ENCODE measurements at regions not wholly inside any gene's neighbourhood (a gene's known extent, or its start where the extent isn't known, plus 50 kb on each side); places are given as distances from the start of the nearest gene placed in this dataset.

DNA sequence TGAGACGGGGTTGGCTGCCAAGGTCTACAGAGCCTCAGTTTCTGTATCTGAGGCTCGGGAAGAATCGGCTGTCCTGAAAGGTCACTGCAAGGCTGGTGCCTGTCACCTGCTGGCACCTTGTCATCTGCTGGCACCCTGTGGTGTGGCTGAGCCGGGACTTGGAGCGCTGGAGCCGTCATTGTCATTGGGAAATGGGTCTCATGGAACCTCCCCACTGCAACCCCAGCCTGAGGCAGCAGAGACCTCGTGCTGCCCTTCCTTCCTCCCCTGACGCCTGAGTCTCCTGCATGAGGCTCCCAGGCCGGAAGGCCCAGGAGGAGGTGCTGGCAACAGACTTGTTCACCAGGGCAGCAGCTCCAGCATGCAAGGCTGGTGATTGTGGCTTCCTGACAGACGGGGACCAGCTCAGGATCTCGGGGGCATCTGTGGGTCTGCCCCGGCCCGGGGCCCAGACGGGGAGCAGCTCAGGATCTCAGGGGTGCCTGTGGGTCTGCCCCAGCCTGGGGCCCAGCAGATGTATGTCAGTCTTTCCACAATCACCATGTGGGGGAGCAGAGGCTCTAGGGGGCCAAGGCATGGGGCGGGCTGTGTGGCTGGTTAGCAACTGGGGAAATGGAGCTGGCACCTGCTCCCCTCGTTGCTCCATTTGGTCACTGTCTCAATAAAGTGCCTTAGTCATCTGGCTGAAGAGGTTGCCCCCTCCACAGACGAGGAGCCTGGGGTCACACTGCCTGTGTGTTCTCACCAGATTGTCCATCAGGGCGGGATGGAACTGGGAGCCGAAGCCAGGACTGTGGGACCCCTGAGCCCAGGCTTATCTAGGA, 668.7 kb downstream of the BRD1 start:
- no peak overlapping the region for H3K4me3 ChIP-seq (ENCODE audit: low read depth, low read length)
- DNase-seq (ENCODE audit: low read depth): no peak
- TF ChIP-seq, protein P1, sequence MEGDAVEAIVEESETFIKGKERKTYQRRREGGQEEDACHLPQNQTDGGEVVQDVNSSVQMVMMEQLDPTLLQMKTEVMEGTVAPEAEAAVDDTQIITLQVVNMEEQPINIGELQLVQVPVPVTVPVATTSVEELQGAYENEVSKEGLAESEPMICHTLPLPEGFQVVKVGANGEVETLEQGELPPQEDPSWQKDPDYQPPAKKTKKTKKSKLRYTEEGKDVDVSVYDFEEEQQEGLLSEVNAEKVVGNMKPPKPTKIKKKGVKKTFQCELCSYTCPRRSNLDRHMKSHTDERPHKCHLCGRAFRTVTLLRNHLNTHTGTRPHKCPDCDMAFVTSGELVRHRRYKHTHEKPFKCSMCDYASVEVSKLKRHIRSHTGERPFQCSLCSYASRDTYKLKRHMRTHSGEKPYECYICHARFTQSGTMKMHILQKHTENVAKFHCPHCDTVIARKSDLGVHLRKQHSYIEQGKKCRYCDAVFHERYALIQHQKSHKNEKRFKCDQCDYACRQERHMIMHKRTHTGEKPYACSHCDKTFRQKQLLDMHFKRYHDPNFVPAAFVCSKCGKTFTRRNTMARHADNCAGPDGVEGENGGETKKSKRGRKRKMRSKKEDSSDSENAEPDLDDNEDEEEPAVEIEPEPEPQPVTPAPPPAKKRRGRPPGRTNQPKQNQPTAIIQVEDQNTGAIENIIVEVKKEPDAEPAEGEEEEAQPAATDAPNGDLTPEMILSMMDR (IDR thresholded peaks at IDR 0.05; ENCODE audit: low read depth, low read length, missing control alignments): no peak

DNA sequence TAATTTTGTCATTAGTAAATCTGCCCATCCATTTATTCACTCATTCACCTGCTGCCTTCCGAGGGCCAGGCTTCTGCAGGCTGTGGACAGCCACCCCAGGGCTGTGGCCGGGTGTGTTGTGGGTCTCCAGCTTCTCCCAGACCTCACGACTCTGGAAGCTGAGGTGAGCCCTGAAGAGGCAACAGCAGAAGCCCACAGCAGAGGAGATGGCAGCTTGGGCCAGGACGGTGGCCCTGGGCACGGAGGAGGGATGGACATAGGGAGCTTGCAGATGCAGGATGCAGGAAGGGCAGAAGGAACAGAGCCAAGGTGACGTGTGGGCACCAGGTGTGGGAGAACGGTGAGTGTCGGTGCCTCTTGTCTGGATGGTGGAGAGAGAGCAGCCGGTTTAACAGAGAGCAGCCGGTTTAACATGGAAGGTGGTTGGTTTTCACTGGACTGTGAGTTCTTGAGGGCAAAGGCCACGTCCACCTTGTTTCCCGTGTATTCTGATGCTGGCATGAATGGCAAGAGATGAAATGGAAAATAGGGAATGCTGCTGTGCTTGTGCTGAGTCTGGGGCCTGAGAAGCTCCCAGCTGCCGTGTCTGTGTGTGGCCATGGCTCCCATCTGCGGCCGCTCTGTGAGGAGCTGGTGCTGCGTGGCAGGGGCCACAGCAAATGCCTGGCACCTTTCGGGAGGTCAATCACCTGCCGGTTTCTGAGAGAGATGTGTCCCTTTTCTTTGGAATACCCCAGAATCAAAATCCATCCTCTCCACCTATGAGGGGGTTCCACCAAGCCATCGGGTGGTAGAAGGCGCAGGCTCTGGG, 669.9 kb downstream of the BRD1 start:
- no peak overlapping the region for H3K4me3 ChIP-seq (ENCODE audit: low read depth, low read length)
- TF ChIP-seq, protein P1 (IDR thresholded peaks at IDR 0.05; ENCODE audit: low read depth, low read length, missing control alignments): no peak
- no peak for DNase-seq (ENCODE audit: low read depth)

DNA sequence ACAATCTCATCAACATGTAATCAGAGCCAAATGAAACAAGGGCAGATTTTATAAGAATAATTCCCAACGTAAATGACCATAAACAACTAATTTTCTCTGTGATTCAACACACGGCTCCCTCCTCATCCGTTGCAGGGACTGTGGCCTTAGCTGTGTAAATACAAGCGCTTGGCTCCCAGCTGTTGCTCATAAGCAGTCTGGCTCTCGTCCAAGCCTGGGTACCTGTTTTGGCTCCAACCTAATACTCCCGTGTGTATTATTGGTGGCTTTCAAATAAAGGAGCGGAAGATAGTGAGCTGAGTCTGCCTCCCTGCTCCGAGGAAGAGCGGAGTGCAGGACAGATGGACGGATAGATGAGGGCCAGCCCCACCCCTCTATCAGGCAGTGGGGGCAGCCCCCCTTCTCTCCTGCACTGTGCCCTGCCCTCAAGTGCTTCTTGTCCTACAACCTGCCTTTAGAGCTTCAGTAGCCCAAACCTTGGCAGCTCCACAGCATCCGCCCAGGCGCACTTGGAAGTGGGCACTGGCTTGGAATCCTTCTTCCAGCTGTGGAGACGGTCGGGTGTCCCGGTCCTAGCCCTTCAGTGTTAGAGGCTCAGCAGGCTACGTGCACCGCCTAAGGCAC, 670.9 kb downstream of the BRD1 start:
- H3K4me3 ChIP-seq (ENCODE audit: low read depth, low read length): no peak overlapping the region
- TF ChIP-seq, protein P1 (IDR thresholded peaks at IDR 0.05; ENCODE audit: low read depth, low read length, missing control alignments): no peak
- DNase-seq (ENCODE audit: low read depth): no peak

DNA sequence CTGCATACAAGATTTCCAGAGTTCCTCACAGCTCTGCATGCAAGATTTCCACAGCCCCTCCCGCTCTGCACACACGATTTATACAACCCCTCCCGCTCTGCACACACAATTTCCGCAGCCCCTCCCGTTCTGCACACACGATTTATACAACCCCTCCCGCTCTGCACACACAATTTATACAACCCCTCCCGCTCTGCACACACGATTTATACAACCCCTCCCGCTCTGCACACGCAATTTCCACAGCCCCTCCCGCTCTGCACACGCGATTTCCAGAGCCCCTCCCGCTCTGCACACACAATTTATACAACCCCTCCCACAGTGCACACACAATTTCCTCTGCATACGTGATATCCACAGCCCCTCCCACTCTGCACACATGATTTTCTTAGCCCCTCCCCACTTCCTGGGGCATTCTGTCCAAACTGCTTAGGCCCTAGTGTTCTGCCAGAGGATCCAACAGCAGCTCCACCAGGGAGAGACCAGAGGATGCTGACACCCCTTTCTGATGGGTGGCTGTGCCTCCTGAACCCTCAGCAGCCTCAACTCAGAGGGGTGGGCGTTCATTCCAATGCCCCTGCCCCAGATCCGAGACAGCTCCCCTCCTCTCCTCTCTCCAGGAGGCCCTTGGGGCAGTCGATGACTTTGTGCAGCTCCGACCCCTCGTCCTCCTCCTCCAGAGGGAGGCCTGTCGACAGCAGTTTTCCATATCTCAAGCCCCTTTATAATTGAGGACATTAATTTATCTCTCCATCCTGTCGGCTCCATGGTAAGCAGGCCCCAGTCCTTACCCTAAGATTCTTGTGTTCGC, 671.7 kb downstream of the BRD1 start:
- no peak for DNase-seq (ENCODE audit: low read depth)
- TF ChIP-seq, protein P1 (IDR thresholded peaks at IDR 0.05; ENCODE audit: low read depth, low read length, missing control alignments): no peak
- no peak overlapping the region for H3K4me3 ChIP-seq (ENCODE audit: low read depth, low read length)

DNA sequence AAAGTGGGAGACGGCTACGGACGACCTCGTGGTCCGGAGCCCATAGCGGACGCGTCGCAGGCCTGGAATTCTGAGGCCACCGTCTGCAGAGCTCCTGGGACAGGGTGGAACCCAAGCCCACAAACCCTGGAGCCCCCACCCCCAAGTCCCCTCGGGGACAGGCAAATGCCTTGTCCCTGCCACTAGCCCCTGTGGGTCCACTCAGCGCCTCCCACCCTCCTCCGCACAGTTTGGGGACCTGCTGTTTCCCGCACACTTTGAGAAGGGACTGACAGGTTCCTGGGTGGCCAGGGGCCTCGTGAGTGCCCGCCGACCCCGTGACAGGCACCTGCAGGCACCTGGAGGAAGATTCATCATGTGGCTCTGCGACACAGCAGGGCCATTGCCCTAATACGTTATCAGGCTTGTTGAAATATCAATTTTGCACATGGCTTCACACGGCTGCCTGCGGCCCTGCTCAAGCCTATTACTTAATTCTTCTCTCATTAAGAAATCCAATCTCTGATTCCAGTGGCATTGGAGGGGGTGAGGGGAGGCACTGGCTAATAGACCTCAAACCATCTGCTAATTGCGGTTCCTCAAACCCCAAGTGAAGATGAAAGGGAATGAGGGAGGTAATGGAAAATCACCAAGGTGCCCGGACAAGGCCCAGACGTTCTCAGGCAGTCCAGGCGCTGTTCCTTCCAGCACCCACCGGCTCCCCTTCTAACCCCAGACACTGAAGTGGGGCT, 672.5 kb downstream of the BRD1 start:
- DNase-seq (ENCODE audit: low read depth): no peak
- TF ChIP-seq, protein P1 (IDR thresholded peaks at IDR 0.05; ENCODE audit: low read depth, low read length, missing control alignments): no peak
- no peak overlapping the region for H3K4me3 ChIP-seq (ENCODE audit: low read depth, low read length)

DNA sequence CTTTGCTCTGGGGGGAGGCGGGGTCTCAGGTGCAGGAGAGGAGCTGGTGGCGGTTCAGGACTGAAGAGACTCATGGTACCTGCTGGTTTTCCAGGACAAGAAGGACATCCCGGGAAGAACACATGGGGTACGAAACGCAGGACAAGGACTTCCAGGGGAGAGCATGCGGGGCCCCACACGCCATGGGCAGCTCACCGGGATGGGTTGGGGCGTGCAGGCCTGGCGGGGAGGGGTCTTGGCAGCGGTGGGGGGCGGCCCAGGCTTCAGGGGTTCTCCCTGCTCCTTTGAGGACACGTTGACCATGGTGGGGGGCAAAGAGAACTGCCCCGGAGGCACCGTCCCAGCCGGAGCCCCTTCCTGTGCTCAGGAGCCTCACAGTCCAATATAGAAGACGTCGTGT, 673.2 kb downstream of the BRD1 start:
- TF ChIP-seq, protein P1 (IDR thresholded peaks at IDR 0.05; ENCODE audit: low read depth, low read length, missing control alignments): no peak
- H3K4me3 ChIP-seq (ENCODE audit: low read depth, low read length): no peak overlapping the region
- no peak for DNase-seq (ENCODE audit: low read depth)
